ENCODE measurements at regions not wholly inside any gene's neighbourhood (a gene's known extent, or its start where the extent isn't known, plus 50 kb on each side); places are given as distances from the start of the nearest gene placed in this dataset.
"Not testable (repeated sequence)": the region's sequence is repeated elsewhere in the genome, so short reads cannot be mapped to it uniquely, and the experiment has no call there.

DNA sequence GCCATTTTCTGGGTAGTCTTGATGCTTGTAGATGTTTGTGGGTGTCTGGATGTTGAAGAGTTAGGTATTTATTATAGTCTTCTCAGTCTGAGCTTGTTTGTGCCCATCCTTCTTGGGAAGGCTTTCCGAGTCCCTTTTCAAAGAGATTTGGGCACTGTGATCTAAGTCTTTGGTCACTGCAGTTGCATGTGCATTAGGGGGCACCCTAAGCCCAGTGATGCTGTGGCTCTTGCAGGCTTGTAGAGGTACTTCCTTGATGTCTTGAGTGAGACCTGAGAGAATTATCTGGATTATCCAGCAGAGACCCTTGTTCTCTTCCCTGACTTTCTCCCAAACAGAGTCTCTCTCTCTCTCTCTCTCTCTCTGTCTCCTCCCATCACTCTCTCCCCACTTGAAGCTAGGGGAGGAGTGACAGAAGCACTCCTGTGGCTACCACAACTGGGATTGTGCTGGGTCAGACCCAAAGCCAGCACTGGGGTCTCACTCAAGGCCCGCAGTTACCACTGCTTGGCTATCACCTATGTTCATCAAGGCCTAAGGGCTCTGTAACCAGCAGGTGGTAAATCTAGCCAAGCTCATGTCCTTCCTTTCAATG is 68.5 kb downstream of the TMCO5A start:
- DNase-seq (ENCODE audit: low spot score) (peak; percentile 26), FAIRE-seq (no peak)

DNA sequence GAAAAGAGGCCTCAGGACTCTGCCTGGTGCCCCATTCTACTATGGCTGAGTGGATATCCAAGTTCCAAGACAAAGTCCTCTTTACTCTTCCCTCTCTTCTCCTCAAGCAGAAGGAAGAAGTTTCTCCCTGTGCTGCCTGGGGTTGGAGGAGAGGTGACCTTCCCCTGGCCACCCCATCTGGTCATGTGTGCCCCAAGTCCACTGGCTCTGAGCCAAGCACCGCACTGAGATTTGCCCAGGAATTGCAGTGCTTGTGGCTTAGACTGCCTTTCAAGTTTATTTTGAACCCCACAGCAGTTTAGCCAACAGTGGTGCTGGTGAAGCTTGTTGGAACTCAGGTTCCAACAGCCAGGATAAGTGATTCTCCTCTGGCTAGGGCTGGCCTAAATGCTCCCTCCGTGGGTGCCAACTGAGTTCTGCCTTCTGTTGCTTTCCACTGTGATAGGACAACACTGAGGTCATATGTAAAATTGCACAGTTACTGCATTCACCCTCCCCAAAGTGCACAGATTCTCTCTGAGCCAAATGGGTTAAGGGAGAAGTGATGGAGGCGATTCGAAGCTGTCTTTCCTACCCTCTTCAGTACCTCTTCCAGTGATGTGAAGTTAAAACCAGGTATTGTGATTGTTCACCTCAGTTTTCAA is 69.9 kb downstream of the TMCO5A start:
- no peak for FAIRE-seq
- DNase-seq (ENCODE audit: low spot score): no peak

DNA sequence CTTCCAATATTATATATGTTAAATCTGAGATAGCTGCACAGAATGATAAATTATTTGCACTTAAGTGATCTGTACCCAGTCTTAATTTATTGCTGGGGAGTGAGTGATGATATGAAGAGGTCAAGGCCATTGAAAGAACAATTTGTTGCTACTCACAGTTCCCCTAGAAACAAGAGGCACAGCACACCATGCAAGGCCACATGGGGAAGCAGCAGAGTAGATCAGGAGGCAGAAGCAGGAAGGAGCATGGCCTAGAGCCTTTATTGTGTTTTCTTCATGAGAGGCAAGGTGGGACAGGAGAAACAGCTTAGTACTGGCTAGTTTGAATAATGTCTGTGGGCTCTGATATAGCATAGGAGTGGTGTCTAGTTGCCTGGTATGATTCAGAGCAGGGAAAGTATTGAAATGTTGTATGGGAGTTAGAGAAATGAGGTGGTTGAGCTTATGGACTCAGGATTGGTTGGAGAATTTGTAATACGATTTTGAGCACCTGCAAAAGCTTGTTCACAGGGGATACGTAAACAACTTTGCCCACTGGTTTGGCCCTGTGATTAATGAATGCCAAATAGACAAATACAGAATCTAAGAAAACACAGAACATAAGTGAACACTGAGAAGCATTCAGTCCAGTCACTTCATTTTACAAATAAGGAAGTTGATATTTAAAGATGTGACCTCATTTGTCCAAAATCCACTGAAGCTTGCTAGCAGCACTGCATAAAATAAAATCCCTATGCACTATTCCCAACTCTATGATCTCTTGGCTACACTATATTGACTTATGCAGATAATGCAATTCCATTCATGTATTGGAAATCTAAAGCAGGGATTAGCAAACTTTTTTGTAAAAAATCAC is 71.7 kb downstream of the TMCO5A start:
- FAIRE-seq (no peak), DNase-seq (ENCODE audit: low spot score) (no peak)

DNA sequence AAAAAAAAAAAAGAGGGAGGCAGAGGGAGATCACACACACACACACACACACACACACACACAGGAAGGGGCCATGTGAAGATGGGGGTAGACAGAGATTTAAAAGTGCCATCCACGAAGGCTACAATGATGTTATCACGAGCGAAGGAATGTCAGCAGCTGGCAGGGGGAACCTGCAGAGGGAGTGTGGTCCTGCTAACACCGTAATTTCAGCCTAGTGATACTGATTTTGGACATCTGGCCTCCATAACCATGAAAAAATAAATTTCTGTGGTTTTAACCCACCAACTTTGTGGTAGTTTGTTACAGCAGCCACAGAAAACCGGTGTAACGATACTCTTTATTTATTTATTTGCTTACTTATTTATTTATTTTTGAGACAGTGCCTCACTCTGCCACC is 76.0 kb downstream of the TMCO5A start:
- DNase-seq (ENCODE audit: low spot score) (no peak), FAIRE-seq (no peak)

DNA sequence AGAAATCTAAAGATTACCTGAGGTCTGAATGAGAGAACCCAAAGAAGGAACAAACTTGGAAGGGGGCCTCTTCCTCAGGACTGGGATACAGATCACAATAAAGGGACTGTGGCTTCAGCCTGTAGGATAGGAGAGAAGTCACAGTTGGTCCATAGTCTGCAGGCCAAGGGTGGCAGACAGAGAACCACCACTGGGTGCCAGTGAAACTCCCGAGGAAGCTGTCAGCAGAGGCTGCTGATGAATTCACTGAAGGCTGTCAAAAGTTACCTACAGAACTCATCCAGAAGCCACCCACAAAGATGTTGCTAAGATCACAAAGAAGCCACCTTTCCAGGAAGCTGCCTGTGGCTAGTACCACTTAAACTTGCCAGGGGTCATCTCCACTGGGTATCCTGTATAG is 78.5 kb downstream of the TMCO5A start:
- DNase-seq (ENCODE audit: low spot score) (no peak), FAIRE-seq (no peak)

DNA sequence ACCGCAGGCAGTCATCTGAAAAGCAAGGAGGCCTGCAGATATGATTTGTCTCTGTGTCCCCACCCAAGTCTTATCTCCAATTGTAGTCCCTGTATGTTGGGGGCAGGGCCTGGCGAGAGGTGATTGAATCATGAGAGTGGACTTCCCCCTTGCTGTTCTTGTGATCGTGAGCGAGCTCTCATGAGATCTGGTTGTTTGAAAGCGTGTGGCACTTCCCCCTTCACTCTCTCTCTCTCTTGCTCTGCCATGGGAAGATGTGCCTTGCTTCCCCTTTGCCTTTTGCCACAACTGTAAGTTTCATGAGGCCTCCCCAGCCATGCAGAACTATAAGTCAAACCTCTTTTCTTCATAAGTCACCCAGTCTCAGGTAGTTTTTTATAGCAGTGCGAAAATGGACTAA is 83.3 kb downstream of the TMCO5A start:
- DNase-seq (ENCODE audit: low spot score) (no peak), FAIRE-seq (no peak)

DNA sequence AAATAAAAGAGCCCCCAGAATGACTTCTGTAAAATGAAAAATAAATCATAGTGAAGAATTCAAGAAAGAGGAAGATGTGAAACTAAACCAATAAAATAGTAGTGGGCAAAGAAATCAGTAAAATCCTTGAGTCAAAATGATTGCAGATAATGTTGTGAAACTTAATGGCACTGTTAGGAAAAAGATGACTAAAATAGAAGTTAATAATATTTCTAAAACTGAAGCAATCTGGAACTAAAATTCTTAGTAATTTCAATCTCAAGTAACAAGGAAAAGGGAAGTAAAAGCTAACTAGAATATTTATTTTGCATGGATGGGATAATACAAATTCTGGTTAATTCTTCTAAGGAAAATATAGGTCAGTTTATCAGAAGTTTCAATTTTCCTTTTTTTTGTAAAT is 84.6 kb downstream of the TMCO5A start:
- FAIRE-seq (no peak), DNase-seq (ENCODE audit: low spot score) (no peak)

DNA sequence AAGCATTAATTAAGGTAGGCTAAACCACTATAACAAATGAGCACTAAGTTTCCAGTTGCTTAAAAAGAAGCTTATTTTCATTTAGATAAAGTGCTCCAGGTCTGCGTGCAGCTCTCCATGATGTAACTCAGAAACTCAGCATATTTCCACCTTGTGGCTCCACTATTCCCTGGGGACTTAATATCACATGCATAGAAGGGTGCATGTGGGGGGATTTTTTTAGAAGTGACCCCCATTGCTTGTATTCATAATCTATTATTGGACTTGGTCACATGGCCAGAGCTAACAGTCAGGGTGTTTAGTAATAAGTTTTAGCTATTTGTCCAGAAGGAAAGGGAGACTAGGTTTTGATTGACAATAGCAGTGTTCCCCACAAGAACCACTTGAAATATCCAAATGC is 86.8 kb downstream of the TMCO5A start:
- no peak for DNase-seq (ENCODE audit: low spot score)
- no peak for FAIRE-seq

DNA sequence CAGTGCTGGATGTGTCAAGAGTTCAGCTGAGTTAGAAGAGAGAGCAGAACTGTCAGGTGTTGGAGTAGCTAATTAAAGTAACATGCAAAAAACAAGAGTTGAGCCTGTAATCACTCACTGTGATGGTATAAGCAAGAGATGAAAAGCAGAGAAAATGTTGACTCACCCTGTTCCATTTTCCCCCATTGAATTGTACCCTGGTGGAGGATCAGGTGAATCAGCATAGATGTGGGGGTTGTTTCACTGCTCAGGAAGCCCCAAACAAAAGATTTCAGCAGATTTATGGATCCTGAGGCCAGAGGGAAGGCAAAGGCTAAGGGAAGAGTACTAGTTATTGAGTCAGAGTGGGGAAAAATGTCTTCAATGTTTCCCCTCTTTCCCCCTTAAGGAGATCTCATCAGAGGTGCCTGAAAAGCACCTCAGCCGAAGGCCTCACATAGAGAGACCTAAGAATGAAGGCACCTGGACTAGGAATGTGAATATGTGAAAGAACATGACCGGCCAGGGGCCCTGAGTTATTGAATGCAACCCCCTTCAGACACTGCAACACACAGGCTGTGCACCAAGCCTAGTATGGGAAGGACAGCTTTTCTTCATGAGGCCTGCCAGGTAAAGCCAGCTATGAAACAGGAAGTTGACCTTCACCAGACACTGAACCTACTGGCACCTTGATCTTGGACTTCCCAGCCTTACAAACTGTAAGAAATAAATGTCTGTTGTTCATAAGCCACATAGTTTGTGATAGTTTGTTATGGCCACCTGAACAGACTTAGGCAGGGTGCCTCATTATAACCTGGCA is 90.1 kb downstream of the TMCO5A start:
- no peak for DNase-seq (ENCODE audit: low spot score)
- no peak for FAIRE-seq

DNA sequence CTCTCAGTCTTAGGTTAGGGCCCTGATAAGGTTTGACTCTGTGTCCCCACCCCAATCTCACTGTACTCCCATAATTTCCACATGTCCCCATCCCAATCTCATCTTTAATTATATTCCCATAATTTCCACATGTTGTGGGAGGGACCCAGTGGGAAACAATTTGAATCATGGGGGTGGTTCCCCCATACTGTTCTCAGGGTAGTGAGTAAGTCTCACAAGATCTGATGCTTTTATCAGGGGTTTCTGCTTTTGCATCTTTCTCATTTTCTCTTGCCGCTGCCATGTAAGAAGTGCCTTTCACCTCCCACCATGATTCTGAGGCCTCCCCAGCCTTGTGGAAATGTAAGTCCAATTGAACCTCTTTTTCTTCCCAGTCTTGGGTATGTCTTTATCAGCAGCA is 91.2 kb downstream of the TMCO5A start:
- FAIRE-seq; DNase-seq (ENCODE audit: low spot score): not testable (repeated sequence)

DNA sequence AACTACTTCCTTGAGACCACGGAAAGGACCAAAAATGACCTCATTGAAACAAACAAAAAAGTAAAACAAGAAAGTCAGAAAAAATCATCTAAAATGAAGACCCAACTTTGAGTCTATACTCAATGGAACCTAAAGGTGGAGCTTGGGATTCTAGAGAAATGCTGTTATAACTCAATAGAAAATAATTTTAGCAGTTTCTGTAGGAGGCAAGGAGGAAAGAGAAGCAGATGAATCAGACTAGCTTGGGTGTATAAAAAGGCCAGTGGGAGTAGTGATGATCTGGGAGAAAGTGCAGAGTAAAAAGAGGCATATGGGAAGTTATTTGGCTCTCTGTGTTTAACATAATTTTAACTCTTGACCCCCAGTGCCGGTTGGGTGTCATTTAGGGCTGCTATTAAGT is 94.4 kb downstream of the TMCO5A start:
- no peak for FAIRE-seq
- DNase-seq (ENCODE audit: low spot score): no peak

DNA sequence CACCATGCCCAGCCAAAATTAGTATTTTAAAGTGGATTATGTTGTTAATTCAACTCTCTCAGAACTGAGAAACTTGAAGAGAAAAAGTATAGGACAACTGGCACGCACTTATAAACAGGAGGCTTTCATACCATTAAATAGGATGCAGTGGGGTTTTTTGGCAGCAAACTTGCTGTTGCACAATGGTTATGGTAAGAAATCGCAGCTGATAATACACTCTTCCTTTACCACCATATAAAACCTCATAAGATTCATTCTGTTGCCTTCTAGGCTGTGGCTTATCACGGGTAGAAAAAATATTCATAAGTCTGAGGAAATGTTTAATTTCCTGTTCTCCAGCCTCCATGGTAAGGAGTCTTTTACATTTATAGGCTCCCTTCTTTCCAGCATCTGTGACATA is 95.3 kb downstream of the TMCO5A start:
- no peak for FAIRE-seq

DNA sequence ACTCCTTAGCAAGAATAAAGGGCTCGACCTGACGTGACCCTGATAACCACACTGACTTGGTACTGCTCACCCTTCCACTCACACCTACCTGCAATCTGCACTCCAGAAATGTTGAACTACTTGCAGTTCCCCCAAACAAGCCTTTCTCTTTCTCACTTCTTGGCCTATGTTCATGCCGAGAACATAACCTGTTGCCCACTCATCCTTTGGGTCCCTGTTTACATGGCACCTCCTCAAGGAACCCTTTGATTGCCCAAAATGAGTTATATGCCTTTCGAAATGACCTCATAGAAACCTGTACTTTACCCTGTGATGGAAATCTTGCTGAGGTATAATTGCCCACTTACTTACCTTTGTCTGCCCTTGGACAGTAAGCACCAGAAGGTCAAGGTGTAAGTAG is 96.2 kb downstream of the TMCO5A start:
- no peak for FAIRE-seq
- no peak for DNase-seq (ENCODE audit: low spot score)

More for the DNA sequence above, 95.3 kb downstream of the TMCO5A start:
- no peak for DNase-seq (ENCODE audit: low spot score)

DNA sequence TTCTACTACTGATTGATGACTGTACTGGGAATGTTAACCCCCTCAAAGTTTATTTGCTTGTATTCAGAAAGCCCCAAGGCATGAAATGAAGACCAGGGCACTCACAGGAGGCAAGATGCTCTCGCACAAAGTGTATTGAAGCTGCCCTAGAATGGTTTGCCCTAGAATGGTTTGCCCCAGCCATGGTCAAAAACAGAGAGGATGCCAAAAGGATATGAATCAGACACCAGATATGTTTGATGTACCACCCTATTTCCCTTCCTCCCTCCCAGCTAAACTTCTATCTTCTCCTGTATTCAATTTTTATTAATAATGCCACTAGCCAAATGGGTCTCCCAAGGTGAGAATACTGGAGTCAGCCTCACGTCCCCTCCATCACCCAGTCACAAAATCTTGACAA is 101.3 kb downstream of the TMCO5A start:
- FAIRE-seq (no peak), DNase-seq (ENCODE audit: low spot score) (no peak)

DNA sequence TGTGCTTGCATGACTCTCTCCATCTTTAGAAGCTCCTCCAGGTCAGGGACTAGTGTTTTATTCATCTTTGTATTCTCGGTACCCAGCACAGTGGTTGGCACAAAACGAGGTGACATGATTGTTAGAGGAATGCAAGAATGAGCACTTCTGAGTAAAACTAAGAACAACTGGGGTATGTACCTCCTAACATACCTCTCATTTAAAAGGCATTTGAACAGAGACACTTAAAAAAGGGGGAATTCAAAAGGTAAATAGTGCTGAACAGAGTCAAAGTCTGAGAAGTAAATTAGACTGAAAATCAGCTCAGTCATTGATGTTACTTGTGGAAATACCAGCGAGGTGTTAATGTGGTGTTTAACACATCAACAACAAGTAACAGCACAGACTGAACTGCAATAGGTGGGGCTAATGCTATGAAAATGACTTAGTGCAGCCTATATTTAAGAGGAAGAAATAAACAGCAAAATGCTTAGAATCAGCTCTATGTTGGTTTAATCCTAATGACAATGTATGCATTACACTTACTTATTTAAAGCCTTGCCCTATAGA is 102.4 kb downstream of the TMCO5A start:
- no peak for DNase-seq (ENCODE audit: low spot score)
- no peak for FAIRE-seq

DNA sequence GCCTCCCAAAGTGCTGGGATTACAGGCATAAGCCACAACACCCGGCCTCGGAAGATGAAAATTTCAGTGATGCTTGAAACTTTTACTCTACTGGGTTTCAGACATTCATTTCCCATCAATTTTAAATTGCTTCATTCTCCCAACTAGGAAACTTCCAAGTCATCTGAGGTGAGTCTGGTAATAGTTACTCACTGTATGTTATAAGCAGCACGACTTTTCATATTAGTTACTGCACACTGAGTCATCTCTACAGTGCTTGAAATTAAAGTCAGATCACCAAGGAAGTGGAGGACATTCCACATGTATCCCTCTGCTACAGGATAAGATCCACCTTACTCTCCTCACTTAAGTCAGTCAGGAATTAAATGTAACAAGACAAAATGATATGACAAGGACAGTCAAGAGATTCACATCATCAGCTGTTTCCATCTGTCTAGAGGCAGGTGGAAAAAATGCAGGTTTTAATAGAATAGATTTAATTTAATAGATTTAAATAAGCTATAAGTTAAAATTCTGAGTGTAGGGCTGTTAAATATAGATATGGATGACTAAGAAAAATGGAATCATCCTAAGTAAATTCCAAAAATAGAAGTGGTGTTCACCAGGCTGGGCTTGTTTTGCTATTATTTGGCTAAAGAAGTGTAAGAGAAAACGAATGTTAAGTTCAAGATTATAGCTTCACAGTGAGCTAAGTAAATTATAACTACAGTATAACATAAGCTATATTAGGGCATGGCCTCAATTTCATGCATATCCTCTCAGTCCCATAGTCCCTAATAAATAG is 104.4 kb downstream of the TMCO5A start:
- peak; percentile 79 for FAIRE-seq
- peak; percentile 81 for DNase-seq (ENCODE audit: low spot score)

DNA sequence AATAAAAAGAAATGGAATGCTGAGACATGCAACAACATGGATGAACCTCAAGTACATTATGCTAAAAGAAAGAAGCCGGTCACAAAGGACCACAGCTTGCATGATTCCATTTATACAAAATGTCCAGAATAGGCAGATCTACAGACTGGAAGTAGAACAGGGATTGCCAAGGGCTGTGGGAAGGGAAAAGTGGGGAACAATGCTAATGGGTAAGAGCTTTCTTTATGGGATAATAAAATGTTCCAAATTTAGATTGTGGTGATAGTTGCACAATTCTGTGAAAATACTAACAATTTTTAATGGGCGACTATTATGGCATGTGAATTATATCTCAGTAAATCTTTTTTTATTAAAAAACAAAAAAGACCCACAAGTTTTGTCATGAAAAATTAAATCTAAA is 106.2 kb downstream of the TMCO5A start:
- FAIRE-seq (no peak), DNase-seq (ENCODE audit: low spot score) (no peak)

DNA sequence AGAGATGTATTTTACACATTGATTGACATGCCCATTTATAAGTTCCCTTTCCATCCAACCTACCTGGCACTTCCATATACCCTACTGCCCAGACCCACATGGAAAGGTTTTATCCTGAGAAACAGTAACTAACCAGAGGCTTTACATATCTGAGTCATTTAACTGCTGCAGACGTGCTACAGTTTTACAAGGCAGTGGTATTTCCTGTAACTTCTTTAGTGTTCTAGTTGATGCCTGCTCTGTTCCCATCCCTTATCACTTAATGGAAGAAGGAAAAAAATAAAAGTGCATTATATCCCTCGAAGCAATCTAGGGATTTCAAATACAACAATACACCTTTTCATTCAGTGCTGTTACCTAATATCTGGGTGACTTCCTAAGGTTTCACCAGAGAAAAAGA is 107.1 kb downstream of the TMCO5A start:
- DNase-seq (ENCODE audit: low spot score): peak; percentile 36
- FAIRE-seq: peak; percentile 68

DNA sequence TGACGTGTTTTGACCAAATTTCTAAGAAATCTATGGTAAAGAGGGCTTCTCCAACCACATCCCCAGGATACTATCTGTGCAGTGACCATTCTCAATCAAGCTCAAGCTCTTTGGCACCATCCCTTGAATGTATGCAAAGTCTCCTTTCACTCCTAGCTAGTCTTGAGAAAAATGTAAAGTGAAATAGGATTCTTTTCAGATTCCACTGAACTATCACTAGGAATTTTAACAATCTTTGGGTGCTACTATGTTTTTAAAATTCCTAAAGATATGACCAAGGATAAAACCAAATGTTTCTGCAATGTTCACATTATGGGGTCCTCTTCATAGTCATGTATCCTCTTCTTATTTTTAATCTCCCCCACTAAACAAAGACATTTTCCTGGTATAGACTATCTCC is 107.8 kb downstream of the TMCO5A start:
- DNase-seq (ENCODE audit: low spot score) (no peak), FAIRE-seq (no peak)

DNA sequence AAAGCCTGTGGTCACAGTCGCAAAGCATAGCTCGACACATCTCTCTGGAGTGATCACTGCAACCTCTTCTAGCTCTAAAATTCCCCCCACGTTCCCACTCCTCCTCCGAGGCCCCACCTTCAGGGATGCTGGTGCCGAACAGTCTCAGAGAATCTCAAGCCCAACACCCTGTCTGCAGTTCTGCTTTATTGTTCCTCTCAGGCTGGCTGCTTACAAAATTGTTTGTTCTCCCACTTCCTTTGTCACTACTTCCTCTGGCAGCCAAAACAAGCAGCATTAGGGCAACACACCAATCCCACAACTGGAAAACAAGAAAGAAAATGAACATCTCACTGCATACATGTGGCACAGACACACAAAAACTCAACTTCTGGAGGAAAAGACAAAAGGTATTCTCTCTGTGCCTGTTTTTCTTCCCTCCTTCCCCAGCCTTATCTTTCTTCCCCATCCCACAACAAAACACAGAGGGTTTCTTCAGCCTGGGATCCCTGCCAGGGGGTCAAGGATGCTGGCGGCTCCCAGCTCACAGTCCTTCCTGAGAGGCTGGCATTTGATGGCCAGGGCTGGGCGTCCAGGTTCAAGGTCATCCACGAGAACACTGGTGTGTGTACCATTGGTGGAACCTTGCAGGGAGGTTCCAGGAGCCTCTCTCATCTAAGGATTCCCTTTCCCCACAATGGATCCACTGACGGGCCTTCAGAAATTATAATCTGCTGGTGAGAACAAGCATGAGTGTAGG is 108.4 kb downstream of the TMCO5A start:
- FAIRE-seq (no peak), DNase-seq (ENCODE audit: low spot score) (no peak)

All from RCC 7860 (cell line).